GM21723 (cell line): ENCODE measurements at regions not wholly inside any gene's neighbourhood (a gene's known extent, or its start where the extent isn't known, plus 50 kb on each side); places are given as distances from the start of the nearest gene placed in this dataset.
"Not testable (repeated sequence)": the region's sequence is repeated elsewhere in the genome, so short reads cannot be mapped to it uniquely, and the experiment has no call there.

ENCODE experiments used
- ATAC-seq: cut with Tn5 transposase; IDR thresholded peaks from one replicate; pipeline ENCODE4 v1.9.1; 2021; ENCODE audit warnings: mild to moderate bottlenecking, moderate library complexity; ENCODE audit not compliant: unreplicated experiment

DNA sequence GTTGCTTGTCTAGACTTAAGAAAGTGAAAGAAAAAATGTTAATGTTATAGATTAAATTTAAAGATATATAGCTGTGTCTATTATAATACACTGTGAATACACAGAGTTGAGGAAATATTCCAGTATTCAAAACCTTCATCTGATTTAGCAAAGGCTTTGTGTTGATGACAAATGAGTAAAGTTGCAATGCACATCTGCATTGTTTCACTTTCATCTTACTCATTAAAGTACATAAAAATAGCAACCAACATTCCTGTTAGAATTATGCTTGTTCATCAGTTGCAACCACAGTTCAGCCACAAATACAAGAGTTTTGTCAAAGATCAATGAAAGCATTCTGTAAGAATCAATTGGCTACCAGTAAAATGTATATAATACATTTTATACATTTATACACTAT is 346.4 kb upstream of the SLC7A11 start:
- no peak for ATAC-seq

DNA sequence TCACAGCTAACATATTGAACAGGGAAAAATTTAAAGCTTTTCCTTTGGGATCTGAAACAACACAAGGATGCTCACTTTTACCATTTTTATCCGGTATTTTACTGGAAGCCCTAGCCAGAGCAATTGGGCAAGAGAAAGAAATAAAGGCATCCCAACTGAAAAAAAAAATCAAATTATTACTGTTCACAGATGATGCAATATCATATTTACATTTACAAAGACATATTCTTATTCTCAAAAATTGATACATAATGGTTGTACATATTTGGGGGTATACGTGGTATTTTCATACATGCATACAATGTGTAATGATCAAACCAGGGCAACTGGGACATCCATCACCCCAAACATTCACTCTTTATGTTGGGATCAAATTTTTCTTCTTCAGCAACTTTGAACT is 337.0 kb upstream of the SLC7A11 start:
- ATAC-seq: no peak

DNA sequence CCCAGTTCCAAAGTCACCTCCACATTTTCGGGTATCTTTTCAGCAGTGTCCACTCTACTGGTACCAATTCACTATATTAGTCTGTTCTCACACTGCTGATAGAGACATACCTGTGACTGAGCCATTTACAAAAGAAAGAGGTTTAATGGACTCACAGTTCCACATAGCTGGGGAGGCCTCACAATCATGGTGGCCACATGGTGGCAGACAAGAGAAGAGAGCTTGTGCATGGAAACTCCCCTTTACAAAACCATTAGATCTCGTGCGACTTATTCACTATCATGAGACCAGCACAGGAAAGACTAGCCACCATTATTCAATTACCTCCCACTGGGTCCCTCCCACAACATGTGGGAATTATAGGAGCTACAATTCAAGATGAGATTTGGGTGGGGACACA is 335.7 kb upstream of the SLC7A11 start:
- not testable (repeated sequence) for ATAC-seq

DNA sequence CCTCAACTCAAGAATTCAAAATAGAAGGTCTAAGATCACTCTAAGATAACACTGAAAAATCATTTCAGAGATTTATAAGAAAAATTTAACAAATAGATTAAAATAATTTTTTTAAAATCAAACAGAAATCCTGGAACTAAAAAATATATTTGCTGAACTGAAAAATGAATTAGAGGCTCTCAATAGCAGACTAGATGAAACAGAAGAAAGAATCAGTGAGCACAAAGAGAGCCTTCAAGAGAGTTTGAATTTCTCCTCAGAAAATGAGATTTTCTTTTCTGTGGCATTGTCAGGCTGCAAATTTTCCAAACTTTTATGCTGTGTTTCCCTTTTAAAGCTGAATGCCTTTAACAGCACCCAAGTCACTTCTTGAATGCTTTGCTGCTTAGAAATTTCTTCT is 335.0 kb upstream of the SLC7A11 start:
- no peak for ATAC-seq

DNA sequence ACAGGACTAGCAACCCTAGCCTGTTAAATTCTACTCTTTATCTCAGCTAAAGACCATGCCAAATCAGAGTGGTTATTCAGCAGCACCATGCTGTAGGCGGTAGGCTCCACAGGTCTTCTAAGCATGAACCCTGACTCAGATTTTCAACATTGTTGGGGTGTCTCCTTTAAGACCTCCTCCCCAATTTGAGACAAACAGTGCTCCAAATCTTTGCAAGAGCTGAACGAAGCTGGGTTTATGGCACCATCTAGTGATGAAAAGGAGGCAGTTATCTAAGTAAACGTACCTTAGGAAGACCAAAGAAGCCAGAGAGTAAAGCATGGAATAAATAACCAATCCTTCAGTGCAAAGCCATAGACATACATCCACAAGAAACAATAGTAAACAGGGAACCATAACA is 334.5 kb upstream of the SLC7A11 start:
- no peak for ATAC-seq

DNA sequence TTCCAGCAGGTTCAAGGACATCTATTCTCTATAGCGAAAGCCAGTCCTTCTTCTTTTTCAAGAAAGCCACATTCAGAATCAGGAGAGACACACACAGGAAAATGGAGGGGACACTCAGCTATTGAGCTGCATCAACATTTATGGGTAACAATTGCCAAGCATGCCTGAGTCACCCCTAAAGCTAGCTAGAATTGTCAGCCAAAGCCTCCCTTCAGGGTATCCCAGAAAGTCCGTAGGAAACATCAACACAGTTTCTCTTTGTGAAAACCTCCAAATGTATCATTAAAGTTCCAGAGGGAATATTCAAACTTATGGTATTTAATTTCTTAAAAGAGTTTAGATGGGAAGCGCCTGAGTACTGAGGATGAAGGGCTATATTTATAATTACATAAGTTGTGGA is 331.1 kb upstream of the SLC7A11 start:
- ATAC-seq: no peak

DNA sequence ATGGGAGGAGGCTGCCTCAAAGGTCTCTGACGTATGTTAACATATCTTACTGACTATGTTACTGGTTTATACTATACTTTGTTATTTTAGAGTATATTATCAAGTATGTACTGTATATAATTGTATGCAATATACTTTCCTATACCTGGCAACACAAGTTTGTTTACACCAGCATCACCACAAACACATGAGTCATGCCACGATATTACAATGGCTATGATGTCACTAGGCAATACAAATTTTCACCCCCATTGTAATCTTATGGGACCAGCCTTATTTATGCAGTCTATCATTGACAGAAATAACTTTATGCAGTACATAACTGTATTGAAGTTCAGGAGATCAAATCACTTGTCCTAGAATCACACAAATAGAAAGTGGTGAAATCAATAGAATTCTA is 329.9 kb upstream of the SLC7A11 start:
- ATAC-seq: no peak

DNA sequence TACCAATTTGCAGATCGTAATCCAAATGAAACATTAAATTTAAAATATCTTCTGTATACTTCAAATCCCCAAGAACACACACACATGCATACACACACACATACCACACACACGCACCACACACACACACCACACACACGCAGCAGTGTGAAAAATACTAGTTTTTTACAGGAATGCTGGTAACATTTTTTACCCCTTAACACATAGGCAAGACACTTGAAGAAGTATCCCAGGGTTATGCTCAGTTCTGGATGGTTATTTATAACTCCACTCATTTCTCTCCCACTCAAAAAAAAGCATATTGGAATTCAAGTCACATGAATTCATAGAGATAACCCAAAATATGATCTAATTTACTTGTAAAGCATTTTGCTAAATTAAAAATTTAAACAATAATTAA is 325.5 kb upstream of the SLC7A11 start:
- no peak for ATAC-seq

DNA sequence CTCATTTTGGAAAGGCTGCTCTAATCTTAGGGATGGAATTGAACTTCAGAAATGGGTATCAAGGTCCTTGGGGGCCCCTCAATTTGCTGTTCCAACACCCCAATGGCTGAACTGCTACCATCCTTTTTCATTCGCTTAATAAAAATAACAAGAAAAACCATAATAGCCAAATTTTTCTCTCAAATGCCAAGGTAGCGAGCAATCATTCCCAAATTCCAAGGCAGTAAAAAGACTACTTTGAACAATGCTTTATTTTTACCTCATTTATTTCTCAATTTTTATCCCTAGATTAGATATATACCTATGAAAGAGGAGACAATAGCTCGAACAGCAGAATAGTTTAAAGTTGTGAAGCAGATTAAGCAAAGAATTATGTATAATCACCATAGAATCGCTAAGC is 323.4 kb upstream of the SLC7A11 start:
- ATAC-seq: no peak

DNA sequence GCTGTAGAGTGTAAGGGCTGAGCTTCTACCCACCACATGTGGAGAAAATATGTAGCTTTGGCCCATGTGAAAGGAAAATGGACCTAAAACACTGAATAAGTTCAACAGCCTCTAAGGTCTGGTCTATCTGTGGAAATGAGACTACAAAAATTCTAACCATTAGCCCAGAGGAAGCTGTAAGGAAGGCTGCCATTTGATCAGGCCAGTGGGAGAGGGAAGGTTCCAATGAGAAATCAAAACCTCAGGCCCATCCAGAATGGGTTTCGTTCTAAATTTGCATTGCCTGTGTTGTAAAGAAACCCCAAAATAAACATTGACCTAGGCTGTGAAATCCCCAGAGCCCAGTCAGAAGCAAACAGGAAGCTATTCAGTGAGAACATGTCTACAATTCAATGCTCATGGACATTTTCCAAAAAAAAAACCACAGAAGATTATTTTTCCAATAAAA is 320.4 kb upstream of the SLC7A11 start:
- ATAC-seq: peak; percentile 72

DNA sequence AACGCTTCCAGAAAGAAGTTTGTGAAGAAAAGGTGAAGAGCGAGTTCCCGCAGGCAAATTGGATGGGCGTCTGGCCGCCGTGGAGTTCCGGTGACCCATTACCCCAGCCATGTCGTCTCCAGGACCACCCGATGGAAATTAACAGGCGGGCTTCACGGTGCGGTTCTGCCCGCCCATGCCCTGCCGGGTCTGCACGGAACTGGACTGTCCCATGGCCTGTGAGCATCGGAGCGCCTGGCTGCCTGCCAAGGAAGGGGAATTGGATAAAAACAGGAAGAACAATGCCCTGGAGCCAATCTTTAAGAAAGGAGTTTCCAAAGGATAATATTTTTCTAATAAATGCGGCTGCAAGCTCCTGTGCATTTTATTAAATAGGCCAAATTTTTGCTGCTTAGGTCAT is 319.8 kb upstream of the SLC7A11 start:
- ATAC-seq: no peak

DNA sequence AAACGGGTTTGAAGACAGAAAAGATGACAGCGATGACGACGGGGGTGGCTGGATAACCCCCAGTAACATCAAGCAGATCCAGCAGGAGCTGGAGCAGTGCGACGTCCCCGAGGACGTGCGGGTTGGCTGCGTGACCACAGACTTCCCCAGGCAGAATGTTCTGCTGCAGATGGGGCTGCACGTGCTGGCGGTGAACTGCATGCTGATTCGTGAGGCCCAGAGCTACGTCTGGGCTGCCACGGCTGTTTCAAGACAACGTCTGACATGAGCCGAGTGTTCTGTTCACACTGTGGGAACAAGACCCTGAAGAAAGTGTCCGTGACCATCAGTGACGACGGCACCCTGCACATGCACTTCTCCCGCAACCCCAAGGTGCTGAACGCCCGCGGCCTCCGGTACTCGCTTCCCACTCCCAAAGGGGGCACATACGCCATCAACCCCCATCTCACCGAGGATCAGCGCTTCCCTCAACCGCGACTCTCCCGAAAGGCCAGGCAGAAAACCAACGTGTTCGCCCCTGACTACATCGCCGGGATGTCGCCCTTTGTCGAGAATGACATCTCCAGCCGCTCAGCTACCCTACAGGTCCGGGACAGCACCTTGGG is 319.2 kb upstream of the SLC7A11 start:
- ATAC-seq: no peak

DNA sequence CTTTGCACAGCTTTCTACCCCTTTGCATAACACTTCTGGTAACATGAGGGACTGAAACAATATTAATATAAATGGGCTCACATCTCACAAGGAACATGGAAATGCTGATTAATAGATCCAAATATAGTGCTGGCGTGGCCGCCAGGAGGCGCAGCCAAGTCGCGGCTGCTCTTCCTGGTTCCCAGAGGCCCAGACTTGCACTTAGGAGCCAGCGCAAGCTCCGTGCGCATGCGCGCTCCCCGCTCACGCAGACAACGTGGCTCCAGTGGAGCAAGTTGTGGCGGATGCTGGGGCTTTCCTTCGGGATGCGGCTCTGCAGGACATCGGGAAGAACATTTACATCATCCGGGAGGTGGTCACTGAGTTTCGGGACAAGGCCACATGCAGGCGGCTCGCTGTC is 318.3 kb upstream of the SLC7A11 start:
- ATAC-seq: no peak

DNA sequence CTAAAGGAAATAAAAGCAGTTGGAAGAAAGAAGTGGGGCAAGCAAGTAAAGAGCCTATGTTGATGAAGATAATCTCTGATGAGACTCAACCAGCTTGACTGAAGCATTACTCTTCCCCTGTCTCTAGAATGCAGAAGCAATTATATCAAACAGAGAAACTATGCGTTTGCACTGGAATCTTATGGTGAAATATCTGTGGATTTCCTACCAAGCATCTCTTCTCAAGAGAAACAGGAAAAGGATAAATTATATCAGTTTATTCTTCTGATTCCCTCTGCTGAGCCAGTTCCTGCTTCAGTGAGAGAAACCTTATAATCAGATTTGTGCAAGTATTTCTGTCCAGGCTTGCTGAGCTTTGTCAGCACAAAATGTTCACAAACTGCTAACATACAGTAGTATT is 316.7 kb upstream of the SLC7A11 start:
- ATAC-seq: no peak

DNA sequence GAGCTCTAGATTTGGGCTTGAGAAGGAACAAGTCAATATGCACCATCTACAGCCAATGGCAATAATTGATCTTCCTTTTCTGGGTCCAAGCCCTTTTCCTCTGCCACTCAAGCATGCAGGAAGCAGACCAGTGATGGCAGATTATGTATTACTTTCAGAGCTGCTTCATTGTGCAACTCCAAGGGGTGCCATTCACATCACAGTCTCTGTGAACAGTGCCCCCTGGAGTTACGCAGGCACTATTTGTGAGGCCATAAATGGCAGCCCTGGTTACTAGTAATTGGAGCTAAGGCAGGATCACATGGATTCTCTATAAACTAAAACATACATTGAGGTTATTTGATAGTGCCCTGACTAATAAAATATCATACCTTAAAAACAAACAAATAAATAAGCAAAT is 313.4 kb upstream of the SLC7A11 start:
- ATAC-seq: no peak

DNA sequence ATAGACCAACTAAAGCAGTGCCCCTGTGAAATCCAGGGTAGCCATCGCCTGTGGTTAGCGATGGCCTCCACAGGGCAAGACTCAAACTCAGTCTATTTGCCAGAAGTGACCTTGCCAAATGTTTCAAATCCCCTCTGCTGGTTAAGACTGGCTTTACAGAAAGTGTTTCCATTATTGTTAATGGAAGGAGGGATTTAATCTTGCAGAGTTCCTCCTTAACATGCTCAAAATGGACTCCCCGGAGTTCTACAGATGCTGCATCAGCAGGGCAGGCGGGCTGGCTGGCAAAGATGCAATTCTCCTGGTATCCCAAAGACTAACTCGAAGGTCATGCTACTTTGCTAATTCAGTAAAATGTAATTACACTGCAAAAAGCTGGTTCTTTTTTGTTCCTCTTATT is 313.0 kb upstream of the SLC7A11 start:
- no peak for ATAC-seq

DNA sequence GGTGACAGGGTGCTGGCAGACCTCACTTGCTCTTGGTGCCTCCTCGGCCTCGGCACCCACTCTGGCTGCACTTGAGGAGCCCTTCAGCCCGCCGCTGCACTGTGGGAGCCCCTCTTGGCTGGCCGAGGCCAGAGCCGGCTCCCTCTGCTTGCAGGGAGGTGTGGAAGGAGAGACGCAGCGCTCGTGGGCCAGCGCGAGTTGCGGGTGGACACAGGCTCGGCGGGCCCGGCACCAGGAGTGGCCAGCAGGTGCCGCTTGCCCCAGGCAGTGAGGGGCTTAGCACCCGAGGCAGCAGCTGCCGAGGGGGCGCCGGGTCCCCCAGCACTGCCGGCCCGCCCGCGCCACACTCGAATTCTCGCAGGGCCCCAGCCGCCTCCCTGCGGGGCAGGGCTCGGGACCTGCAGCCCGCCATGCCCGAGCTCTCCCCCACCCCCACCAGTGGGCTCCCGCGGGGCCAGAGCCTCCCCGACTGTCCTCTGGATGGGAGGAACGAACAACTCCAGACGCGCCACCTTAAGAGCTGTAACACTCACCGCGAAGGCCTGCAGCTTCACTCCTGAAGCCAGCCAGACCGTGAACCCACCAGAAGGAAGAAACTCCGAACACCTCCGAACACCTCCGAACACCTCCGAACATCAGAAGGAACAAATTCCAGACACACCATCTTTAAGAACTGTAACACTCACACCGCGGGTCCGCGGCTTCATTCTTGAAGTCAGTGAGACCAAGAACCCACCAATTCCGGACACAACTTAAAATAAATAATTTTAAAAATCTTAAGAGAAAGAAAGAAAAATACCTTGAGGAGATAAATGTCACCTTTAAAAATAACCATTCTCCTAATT is 311.1 kb upstream of the SLC7A11 start:
- no peak for ATAC-seq

DNA sequence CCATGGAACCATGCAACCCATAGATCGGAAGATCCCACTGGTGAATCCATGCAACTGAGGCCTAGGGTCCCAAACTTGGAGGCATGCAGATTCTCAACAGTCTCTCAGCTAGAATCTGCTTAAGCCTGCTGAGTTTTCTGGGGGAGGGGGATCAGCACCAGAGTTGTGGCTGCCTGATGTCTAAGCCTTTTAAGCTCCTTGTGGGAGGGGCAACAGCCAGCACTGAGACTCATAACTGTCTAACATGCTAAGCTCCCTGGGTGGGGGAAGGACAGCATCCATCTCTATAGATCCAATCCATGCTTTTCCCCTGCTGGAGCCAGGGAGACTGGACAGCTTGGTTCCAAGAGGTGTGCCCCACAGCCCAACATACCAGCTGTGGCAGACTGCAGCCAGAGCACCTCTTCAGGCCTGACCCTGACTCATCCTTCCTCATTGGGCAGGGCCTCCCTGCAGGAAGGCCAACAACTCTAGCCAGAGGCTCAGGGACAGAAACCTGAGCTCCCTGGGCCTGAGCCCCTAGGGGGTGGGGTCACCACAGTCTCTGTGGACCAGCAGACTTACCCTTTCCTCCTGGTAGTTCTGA is 300.1 kb upstream of the SLC7A11 start:
- ATAC-seq: no peak

DNA sequence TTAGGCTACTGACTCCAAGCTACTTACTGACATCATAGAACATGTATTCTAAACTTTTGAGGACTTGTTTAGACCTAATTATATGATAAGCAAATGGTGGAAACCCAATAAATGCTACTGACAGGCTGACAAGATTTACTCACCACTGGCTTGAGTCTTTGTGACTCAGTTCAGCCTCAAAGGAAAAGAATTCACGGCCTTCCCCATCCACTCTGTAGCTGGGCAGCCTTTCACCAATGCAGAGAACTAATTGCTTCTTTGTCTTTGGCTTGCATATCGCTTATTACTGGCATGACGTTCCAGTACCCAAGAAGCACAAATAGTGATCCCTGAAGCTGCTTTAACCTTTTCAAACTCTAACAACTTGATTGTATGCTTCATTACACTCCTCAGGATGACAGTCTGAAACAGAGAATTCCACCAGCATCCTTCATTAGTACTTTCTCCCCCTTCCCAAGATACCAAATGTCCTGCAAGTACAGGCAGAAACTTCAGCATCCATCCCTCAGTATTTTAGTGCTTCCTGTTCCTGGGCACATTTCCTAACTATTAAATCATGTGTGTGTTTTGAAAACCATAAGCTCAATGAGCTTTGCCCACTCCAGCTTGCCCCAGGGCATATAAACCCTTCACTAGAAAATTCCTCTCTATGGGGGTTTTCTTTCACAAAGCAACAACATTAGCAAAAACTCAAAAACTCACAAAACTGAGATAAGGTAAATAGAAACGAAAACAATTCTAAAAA is 298.1 kb upstream of the SLC7A11 start:
- no peak for ATAC-seq

DNA sequence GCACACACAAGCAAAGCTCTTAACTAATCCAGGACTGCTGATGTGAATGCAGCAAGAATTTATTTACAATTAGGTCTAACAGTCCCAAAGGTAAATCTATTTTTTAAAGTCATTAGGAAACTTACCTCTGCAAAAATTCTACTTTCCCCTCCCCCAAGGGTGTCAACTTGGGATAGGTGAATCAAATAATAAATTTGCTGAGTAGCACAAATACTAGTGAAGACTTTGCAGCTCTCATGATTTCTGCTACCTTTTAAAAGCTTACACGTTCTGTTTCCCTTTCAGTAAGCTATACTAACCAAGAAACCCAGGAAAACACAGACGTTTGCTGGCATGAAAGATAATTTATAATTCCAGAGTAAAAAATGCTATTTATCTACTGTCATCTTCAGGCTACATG is 296.6 kb upstream of the SLC7A11 start:
- ATAC-seq: no peak

DNA sequence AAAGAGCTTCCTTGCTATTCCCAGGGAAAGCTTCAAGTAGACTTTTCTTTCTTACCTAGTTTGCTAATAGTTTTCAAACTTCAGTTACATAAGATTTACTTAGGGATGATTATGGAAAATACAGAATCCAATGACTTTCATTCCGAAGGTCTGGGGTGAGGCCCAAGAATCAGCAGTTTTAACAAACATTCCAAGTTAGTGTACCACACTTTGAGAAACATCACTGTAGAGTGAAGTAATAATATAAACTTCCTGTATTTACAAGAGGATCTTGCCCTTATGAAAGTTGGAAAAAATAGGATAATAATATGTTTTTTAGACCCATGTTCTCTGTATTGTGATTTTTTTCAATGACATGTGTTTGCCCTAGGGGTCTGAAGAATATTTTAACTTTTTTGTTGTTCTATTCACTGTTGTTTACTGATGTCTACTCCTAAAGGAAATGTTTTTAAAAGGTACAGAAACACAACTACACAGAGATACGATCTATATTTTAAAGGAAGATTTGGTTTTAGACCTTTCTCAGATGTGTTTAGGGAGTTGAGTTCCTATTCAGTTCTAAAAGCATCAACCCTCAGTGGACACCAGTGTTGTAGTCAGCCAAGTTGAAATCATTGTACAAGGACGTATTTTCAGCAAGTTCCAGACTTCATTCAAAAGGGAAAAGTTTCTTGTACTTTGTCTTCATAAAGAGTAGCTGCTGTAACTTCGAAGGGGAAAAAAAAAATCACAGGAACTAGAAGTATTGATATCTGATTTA is 295.8 kb upstream of the SLC7A11 start:
- ATAC-seq: no peak
